Muscle of arm (tissue), 1 donor: ENCODE measurements at regions not wholly inside any gene's neighbourhood (a gene's known extent, or its start where the extent isn't known, plus 50 kb on each side); places are given as distances from the start of the nearest gene placed in this dataset.

Source experiments
- DNase-seq: peaks from one replicate; pipeline ENCODE4 v3.0.0-alpha.2; 2013

DNA sequence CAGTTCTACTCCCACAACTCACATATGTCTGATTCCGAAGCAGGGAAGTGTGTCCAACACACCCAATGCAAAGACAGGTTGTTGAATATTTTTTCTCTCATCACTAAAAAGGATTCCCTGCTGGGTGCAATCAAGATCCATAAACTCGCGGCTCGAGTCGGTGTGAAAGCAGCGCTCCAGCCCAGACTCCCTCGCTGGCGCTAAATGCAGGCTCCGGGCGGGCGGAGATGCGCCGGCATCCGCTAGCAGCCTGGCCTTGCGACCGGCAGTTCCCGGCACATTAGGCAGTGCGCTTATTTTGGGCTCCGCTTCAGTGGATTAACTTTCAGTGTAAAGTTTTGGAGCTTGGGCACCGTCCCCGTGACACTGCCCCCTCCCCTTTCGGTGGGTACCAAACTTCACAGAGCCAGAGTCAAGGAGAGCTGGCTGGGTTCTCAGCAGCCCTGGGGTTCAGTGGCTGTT, 87.7 kb upstream of the POU3F1 start:
- DNase-seq: no peak

DNA sequence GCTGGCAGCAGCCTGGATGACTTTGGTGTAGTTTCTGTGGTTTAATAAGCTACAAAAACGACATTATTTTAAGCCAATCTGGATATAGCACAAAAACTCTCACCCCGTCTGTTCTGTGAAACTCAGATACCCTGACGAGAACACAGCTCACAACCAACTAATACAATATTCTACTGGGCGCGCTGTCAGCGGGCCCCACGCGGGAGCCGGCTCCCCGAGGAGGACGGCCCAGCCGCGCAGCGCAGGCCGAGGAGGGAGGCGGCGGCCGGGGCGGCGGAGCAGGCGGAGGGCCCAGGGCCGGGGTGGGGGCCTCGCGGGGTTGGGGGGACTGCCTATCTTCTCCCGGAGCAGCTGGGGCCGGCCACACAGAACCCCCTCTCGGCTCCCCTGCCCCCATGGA, 87.2 kb upstream of the POU3F1 start:
- no peak for DNase-seq

DNA sequence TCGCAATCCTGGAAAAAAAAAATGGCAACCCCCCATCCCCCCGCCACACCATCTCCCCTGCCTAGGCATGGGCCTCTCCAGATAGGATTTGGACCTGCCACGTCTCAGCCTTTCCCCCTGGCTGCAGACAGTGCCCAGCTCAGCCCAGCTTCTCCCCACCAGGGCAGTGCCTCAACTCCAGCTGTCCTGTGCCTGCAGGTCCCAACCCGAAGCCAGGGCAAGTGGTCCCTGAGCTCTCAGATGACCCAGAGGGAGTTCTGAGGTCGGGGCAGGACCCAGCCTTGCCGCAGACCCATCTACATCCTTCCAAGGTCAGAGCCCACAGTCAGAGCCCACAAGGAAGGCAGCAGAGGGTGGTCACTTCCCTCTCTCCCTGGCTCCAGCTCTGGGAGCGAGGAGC, 86.7 kb upstream of the POU3F1 start:
- no peak for DNase-seq

DNA sequence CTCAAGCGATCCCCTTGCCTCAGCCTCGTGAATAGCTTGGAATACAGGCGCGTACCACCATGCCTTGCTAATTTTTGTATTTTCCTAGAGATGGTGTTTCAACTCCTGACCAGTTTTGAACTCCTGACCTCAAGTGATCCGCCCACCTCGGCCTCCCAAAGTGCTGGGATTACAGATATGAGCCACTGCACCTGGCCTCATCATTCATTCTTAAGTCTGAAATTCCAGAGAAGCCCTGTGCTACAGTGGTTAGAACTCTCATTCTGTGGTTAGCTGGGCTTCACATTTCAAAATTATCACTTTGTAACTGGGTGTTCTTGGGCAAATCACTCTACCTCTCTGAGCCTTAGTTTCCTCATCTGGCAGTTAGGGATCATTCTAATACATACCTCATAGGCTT, 86.1 kb upstream of the POU3F1 start:
- no peak for DNase-seq

DNA sequence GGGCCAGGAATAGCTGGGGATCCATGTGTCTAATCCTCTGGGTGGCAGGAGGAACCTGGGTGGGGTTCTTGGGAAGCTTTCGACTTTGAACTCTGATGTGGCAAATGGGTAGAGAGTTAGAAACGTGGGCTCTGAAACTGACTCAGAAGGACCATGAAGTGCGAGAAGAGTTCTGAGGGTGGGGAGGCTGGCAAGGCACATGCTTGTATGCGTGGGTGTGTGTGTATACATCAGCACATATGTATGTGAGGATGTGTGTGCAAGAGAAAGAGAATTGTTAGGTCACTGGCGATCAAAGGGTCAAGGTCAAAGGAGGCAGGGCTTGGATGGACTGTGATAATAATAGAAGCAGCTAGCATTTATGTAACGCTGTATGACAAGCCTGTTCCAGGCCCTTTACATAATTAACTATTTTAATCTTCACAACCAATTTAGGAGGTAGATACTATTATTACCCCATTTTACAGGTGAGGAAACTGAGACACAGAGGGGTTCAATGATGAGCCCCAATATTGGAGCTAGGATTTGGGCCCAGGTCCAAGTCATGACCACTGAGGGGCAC, 84.5 kb upstream of the POU3F1 start:
- no peak for DNase-seq

- no peak for DNase-seq
Observed at GRCh38 chr1:38129971-38130370, 83.4 kb upstream of the POU3F1 start.

- no peak for DNase-seq
Observed at GRCh38 chr1:38129473-38129872, 82.9 kb upstream of the POU3F1 start.

DNA sequence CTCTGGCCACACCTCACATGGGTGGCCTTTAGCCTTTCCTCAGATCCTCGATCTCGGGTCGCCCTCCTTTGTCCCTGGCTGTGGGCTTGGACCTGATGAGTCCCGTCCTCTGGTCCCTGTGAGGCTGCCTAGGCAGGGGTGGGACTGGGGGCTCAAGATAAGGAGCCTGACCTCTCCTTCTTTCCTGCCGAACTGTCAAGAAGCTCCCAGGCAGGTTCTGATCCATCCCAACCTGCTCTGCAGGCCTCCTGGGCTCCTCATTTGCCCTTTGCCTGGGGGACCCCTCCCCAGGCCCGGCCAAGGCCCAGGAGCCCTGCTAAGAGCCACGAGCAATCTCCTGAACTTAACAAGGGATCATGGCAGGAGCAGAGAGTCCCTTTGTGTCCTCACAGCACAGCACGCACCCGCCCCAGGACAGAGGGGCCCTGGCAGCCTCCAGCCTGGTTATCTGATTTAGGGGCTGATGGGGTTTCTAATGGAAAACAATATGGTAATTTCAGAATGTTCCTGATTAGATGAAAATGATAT, 82.4 kb upstream of the POU3F1 start:
- no peak for DNase-seq

GRCh38 chr1:38128511-38128910, 81.9 kb upstream of the POU3F1 start:
- no peak for DNase-seq

DNA sequence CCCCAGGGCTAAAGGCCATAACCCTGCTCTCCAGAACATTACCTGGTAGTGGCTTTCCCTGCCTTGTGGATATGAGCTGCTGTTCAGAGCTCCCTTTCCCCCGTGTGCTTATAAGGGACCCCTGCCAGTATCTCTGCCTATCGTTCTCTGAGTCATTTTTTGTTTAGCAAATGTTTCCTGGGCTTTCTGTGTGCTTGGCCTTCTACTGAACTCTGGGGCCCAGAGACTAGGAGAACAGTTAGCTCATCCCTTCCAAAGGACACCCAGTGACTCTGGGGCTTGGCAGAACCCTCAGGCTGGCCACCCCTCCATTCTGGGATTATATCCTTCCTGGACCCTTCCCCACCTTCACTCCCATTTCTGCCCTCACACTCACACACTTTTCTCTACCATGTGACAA, 80.8 kb upstream of the POU3F1 start:
- DNase-seq: peak; percentile 34

GRCh38 chr1:38126970-38127369, 80.4 kb upstream of the POU3F1 start:
- no peak for DNase-seq

GRCh38 chr1:38125837-38126520, 79.4 kb upstream of the POU3F1 start:
- DNase-seq: no peak

GRCh38 chr1:38125016-38125415, 78.4 kb upstream of the POU3F1 start:
- no peak for DNase-seq

DNA sequence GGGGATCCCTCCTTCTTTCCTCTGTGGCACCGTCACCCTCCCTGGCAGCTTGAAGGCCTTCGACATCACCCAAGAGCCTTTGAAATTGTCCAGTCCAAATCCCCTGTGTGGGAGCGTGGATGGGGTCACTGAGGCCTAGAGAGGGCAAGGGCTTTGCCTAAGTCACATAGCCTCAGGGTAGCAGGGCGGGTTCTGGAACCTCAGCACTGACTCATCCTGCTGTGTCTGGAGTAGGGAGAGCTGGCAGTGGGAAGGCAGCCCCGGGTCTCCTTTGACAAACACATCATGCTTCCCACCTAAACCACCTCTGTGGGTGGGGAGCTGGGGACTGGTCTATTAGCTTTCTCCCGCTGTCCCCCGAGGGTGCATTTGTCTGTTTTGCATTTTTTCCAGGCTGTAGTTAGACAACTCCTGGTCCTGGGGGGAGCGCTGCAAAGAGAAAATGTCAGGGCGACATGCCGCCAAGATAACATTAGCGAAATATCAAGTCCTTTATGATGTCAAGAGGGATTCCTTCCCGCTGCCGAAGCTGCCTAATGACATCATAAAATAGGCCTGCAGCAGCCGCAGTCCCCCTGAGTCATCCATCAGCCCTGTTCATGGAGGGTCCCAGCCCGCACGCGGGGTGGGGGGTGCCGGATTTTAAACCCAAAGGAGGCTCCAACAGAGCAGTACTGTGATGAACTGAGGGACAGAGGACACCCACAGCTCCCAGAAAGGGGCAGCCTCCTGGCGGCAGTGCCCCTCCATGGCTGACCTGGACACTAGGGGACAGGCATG, 77.0 kb upstream of the POU3F1 start:
- DNase-seq: no peak

GRCh38 chr1:38121231-38121680, 74.7 kb upstream of the POU3F1 start:
- DNase-seq: no peak

DNA sequence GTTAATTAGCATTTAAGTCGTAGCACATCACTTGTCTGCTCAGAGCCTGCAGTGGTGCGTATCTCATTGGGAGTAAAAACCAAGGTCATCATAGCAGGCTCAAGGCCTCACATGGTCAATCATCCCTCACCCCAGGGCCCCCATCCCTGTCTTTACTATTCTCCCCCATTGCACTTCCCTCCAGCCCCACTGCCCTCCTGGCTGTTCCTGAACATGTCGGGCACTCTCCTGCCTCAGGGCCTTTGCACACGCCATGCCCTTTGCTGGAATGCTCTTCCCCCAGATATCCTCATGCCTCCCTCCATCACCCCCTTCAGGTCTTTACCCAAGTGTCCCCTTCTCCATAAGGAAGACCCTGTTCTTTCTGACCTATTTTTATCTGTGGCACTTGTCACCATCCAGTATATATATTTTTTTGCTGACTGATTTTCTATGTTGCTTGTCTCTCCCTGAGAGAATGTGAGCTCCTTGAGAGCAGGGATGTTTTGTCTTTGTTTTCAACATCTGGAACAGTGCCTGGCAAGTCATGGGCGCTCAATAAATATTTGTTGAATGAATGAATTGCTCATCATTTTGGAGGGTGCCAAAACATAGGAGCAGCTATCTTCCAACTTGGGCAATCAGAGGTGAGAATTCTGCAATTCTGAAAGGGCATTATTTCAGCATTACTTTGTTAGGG, 74.1 kb upstream of the POU3F1 start:
- no peak for DNase-seq

- no peak for DNase-seq
Observed at GRCh38 chr1:38118976-38119375, 72.4 kb upstream of the POU3F1 start.

GRCh38 chr1:38117444-38117887, 70.9 kb upstream of the POU3F1 start:
- no peak for DNase-seq

GRCh38 chr1:38115682-38116202, 69.1 kb upstream of the POU3F1 start:
- no peak for DNase-seq

DNA sequence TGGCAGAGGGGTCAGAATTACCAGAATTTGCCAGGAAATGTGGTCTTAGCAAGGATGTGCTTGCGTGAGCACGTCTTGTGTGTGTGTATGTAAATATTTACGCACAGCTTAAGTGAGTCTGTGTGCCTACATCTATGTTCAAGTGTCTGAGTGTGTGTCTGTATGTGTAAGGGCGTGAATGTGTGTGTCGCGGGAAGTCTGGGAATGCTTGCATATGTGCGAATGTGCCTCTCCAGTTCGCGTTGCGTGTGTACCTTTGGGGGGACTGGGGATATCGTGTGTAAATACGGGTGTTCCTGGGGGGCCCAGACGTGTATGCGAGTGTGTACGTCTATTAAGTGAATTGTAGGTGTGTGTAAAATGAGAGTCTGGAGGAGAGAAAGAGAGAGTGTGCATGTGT, 68.6 kb upstream of the POU3F1 start:
- DNase-seq: no peak

DNA sequence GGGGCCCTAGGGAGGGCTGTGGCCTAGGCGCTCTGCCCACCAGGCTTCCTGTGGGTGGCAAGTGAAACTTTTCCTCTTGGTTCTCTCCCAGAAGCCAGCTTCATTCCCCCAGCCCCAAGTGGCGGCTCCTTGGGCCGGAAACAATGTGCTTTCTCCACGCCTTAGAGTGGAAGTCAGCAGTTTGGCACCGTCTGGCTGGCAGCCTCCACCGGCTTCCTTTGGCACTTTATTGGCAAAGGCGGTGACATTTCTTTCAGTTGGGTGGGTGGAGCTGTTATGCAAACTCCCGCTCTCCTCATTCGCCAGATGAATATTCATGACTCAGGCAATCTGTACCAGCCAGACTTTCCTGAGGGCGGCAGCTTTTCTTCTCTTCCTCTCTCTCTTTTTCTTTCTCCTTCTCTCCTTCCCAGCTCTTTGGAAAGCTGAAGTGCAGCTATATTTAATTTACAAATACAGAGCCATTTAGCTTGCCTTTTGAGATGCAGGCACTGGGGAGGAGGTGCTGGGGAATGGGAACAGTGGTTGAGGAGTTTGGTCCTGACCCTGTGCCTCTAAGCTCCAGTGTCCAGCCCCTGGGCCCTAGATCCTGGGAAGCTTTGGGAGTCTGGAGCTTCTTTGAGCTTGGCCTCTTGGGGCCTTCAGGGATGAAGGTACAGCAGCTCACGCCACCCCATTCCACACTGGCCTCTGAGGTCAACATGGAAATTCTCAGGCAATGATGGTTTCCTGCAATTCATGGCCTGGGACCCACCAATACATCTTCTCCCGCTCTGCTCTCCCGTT, 67.8 kb upstream of the POU3F1 start:
- no peak for DNase-seq
